GM04504 (cell line): ENCODE measurements at regions not wholly inside any gene's neighbourhood (a gene's known extent, or its start where the extent isn't known, plus 50 kb on each side); places are given as distances from the start of the nearest gene placed in this dataset.

Source experiments
- DNase-seq: peaks from one replicate; pipeline ENCODE4 v3.0.0-alpha.2; 2012; ENCODE audit warnings: low read depth

GRCh38 chr1:8267307-8267706 is 50.6 kb upstream of the SLC45A1 start:
- no peak for DNase-seq

- no peak for DNase-seq
Observed at GRCh38 chr1:8266436-8267165, 51.3 kb upstream of the SLC45A1 start.

GRCh38 chr1:8263791-8264190 is 54.1 kb upstream of the SLC45A1 start:
- no peak for DNase-seq

GRCh38 chr1:8261398-8261762 is 56.5 kb upstream of the SLC45A1 start:
- DNase-seq, result no peak

- DNase-seq, result no peak
Observed at GRCh38 chr1:8259498-8260290, 58.2 kb upstream of the SLC45A1 start.

GRCh38 chr1:8257621-8258020 is 60.3 kb upstream of the SLC45A1 start:
- DNase-seq, result no peak

- DNase-seq, result no peak
Observed at GRCh38 chr1:8256321-8256720, 61.6 kb upstream of the SLC45A1 start.

GRCh38 chr1:8255712-8256111 is 62.2 kb upstream of the SLC45A1 start:
- DNase-seq, result no peak

- no peak for DNase-seq
Observed at GRCh38 chr1:8252266-8252951, 65.5 kb upstream of the SLC45A1 start.

GRCh38 chr1:8251635-8252034 is 66.3 kb upstream of the SLC45A1 start:
- DNase-seq, result no peak

- no peak for DNase-seq
Observed at GRCh38 chr1:8249838-8250237, 68.1 kb upstream of the SLC45A1 start.

- no peak for DNase-seq
Observed at GRCh38 chr1:8247811-8248436, 70.0 kb upstream of the SLC45A1 start.

GRCh38 chr1:8244304-8244703 is 73.6 kb upstream of the SLC45A1 start:
- no peak for DNase-seq

- DNase-seq, result no peak
Observed at GRCh38 chr1:8242498-8242897, 75.4 kb upstream of the SLC45A1 start.

GRCh38 chr1:8241417-8242014 is 76.4 kb upstream of the SLC45A1 start:
- DNase-seq, result no peak

GRCh38 chr1:8239306-8240023 is 78.4 kb upstream of the SLC45A1 start:
- no peak for DNase-seq

- no peak for DNase-seq
Observed at GRCh38 chr1:8239039-8239305, 78.9 kb upstream of the SLC45A1 start.

GRCh38 chr1:8238141-8239038 is 79.5 kb upstream of the SLC45A1 start:
- DNase-seq, result peak; percentile 69

- no peak for DNase-seq
Observed at GRCh38 chr1:8232036-8232757, 85.7 kb upstream of the SLC45A1 start.

- DNase-seq, result no peak
Observed at GRCh38 chr1:8230292-8230621, 87.7 kb upstream of the SLC45A1 start.
